ENCODE measurements at regions not wholly inside any gene's neighbourhood (a gene's known extent, or its start where the extent isn't known, plus 50 kb on each side); places are given as distances from the start of the nearest gene placed in this dataset.

- TF ChIP-seq GFI1B (tag by site-specific recombination; IDR thresholded peaks at IDR 0.05) (no peak), ZNF426 (tag by site-specific recombination; IDR thresholded peaks at IDR 0.05) (no peak), KLF7 (tag by site-specific recombination; IDR thresholded peaks at IDR 0.05; ENCODE audit: borderline replicate concordance) (no peak), ZNF416 (tag by site-specific recombination; IDR thresholded peaks at IDR 0.05) (no peak)
Measured at GRCh38 chr6:78436335-78436734, 431.0 kb upstream of the IRAK1BP1 start (continued).

- TF ChIP-seq ZNF792 (tag by site-specific recombination; IDR thresholded peaks at IDR 0.05) (no peak), ZNF302 (tag by site-specific recombination; IDR thresholded peaks at IDR 0.05; ENCODE audit: low read depth) (no peak), ZNF791 (tag by site-specific recombination; IDR thresholded peaks at IDR 0.05) (no peak), MZF1 (tag by site-specific recombination; IDR thresholded peaks at IDR 0.05; ENCODE audit: borderline replicate concordance) (no peak)
- Histone ChIP-seq H3K4me3 (ENCODE audit: low read depth, low read length) (no peak overlapping the region), H3K36me3 (ENCODE audit: control insufficient read depth in 2 of 2, insufficient read depth in 1 of 2, low read length in 2 of 2) (no peaks in the 10 kb centered on the region), H3K9me3 (ENCODE audit: control insufficient read depth, insufficient read depth, low read depth, low read length) (no peaks in the 10 kb centered on the region), H3K27ac (ENCODE audit: extremely low read depth, low read depth, low read length) (no peak overlapping the region), H3K4me1 (ENCODE audit: control insufficient read depth, insufficient read depth, low read length) (no peaks in the 10 kb centered on the region)
- CTCF ChIA-PET: no interaction called here
- POLR2A ChIA-PET: no interaction called here
Measured at GRCh38 chr6:78438135-78438534, 429.2 kb upstream of the IRAK1BP1 start.

GRCh38 chr6:78460711-78461110, 406.6 kb upstream of the IRAK1BP1 start:
- ChIA-PET POLR2A (no interaction called here), CTCF (no interaction called here)
- H3K36me3 ChIP-seq (ENCODE audit: control insufficient read depth in 2 of 2, insufficient read depth in 1 of 2, low read length in 2 of 2): no peaks in the 10 kb centered on the region
- H3K9me3 ChIP-seq (ENCODE audit: control insufficient read depth, insufficient read depth, low read depth, low read length): no peaks in the 10 kb centered on the region
- H3K27ac ChIP-seq (ENCODE audit: extremely low read depth, low read depth, low read length): no peak overlapping the region
- no peaks in the 10 kb centered on the region for H3K4me1 ChIP-seq (ENCODE audit: control insufficient read depth, insufficient read depth, low read length)
- no peak overlapping the region for H3K4me3 ChIP-seq (ENCODE audit: low read depth, low read length)
- TF ChIP-seq ZNF155 (tag by site-specific recombination; IDR thresholded peaks at IDR 0.05) (no peak), ZNF704 (tag by site-specific recombination; IDR thresholded peaks at IDR 0.05) (no peak), ZSCAN18 (tag by site-specific recombination; IDR thresholded peaks at IDR 0.05) (no peak), KLF9 (tag by site-specific recombination; IDR thresholded peaks at IDR 0.05; ENCODE audit: low read depth) (no peak), ZNF341 (tag by site-specific recombination; IDR thresholded peaks at IDR 0.05; ENCODE audit: low read depth) (no peak), ZNF175 (tag by site-specific recombination; IDR thresholded peaks at IDR 0.05) (no peak), ZNF239 (tag by site-specific recombination; IDR thresholded peaks at IDR 0.05) (no peak), ZBTB7A (tag by site-specific recombination; IDR thresholded peaks at IDR 0.05; ENCODE audit: low read depth) (no peak), ELK4 (IDR thresholded peaks at IDR 0.05; ENCODE audit: borderline replicate concordance, low read depth, low read length) (no peak), YY2 (tag by site-specific recombination; IDR thresholded peaks at IDR 0.05) (no peak), ZNF843 (tag by site-specific recombination; IDR thresholded peaks at IDR 0.05) (no peak)

- no peaks in the 10 kb centered on the region for H3K36me3 ChIP-seq (ENCODE audit: control insufficient read depth in 2 of 2, insufficient read depth in 1 of 2, low read length in 2 of 2)
- H3K4me1 ChIP-seq (ENCODE audit: control insufficient read depth, insufficient read depth, low read length): no peaks in the 10 kb centered on the region
- no peak for TF ChIP-seq PRDM10 (tag by site-specific recombination; IDR thresholded peaks at IDR 0.05)
- peak; percentile 61; the same call in 1 of the 2 replicates for TF ChIP-seq KLF17 (tag by site-specific recombination; IDR thresholded peaks at IDR 0.05)
- peak; percentile 50; the same call in 1 of the 2 replicates for TF ChIP-seq KLF1 (tag by site-specific recombination; IDR thresholded peaks at IDR 0.05)
- H3K4me3 ChIP-seq (ENCODE audit: low read depth, low read length): no peak overlapping the region
- H3K9me3 ChIP-seq (ENCODE audit: control insufficient read depth, insufficient read depth, low read depth, low read length): no peaks in the 10 kb centered on the region
- H3K27ac ChIP-seq (ENCODE audit: extremely low read depth, low read depth, low read length): no peak overlapping the region
- POLR2A ChIA-PET: no interaction called here
- CTCF ChIA-PET: interaction anchor here (0.7 to 0.9 kb wide), 2 partner anchors 11 to 1220 kb away, joined by 3 to 4 read pairs; no protein-coding TSS in a partner anchor
Measured at GRCh38 chr6:78462728-78463127, 404.6 kb upstream of the IRAK1BP1 start.

Data from HEK293 (cell line).